Cardiac muscle cell (in vitro differentiated cells and primary cell): ENCODE measurements at regions not wholly inside any gene's neighbourhood (a gene's known extent, or its start where the extent isn't known, plus 50 kb on each side); places are given as distances from the start of the nearest gene placed in this dataset.

ENCODE experiments used
- DNase-seq, 2 donors: peaks; one replicate each; pipeline versions ENCODE4 v3.0.0 to v3.0.0-alpha.2; 2010 to 2017; ENCODE audit warnings: low read depth in 1 of 2, low spot score in 1 of 2
- H3K27ac ChIP-seq: fragments of 200-600 bp; sonication (generic); 2 replicates; pipeline ENCODE4 v1.5.1; 2016
- H3K27me3 ChIP-seq: fragments of 200-600 bp; sonication (generic); 2 replicates; pipeline ENCODE4 v1.6.0; 2016; ENCODE audit warnings: control low read depth
- H3K36me3 ChIP-seq: fragments of 200-600 bp; sonication (generic); 2 replicates; pipeline ENCODE4 v1.5.1; 2016; ENCODE audit warnings: control low read depth
- H3K4me1 ChIP-seq: fragments of 200-600 bp; sonication (generic); 2 replicates; pipeline ENCODE4 v1.8.1; 2017; ENCODE audit warnings: low read depth, mild to moderate bottlenecking, mixed run types
- H3K4me3 ChIP-seq: fragments of 200-600 bp; sonication (generic); 2 replicates; pipeline ENCODE4 v1.5.1; 2016; ENCODE audit warnings: mild to moderate bottlenecking
- H3K9me3 ChIP-seq: fragments of 200-600 bp; sonication (generic); 2 replicates; pipeline ENCODE4 v1.5.1; 2017; ENCODE audit warnings: low read depth, mild to moderate bottlenecking, control low read depth
- CTCF ChIP-seq: IDR thresholded peaks from 2 replicates; pipeline ENCODE4 v1.5.1; 2012; ENCODE audit warnings: low read depth, mild to moderate bottlenecking, low read length

- TF ChIP-seq CTCF: no peak
- Histone ChIP-seq H3K27me3 (no peaks in the 10 kb centered on the region), H3K4me3 (no peak overlapping the region), H3K4me1 (no peaks in the 10 kb centered on the region), H3K27ac (no peak overlapping the region), H3K36me3 (no peaks in the 10 kb centered on the region), H3K9me3 (no peaks in the 10 kb centered on the region)
- no peak for DNase-seq
Observed at GRCh38 chr14:56953884-56954283, 143.6 kb upstream of the OTX2 start.

GRCh38 chr14:56952766-56953473 is 142.6 kb upstream of the OTX2 start:
- DNase-seq: no peak
- Histone ChIP-seq H3K27ac (no peak overlapping the region), H3K36me3 (no peaks in the 10 kb centered on the region), H3K4me3 (no peak overlapping the region), H3K4me1 (no peaks in the 10 kb centered on the region), H3K27me3 (no peaks in the 10 kb centered on the region), H3K9me3 (no peaks in the 10 kb centered on the region)
- TF ChIP-seq CTCF: no peak

- no peaks in the 10 kb centered on the region for H3K27me3 ChIP-seq
- H3K9me3 ChIP-seq: no peaks in the 10 kb centered on the region
- no peaks in the 10 kb centered on the region for H3K4me1 ChIP-seq
- no peak overlapping the region for H3K27ac ChIP-seq
- H3K4me3 ChIP-seq: no peak overlapping the region
- TF ChIP-seq CTCF: no peak
- no peak for DNase-seq
- no peaks in the 10 kb centered on the region for H3K36me3 ChIP-seq
Observed at GRCh38 chr14:56949828-56950227, 139.5 kb upstream of the OTX2 start.

GRCh38 chr14:56945291-56945690 is 135.0 kb upstream of the OTX2 start:
- no peak for TF ChIP-seq CTCF
- Histone ChIP-seq H3K27ac (no peak overlapping the region), H3K9me3 (no peaks in the 10 kb centered on the region), H3K4me1 (no peaks in the 10 kb centered on the region), H3K27me3 (no peaks in the 10 kb centered on the region), H3K4me3 (no peak overlapping the region), H3K36me3 (no peaks in the 10 kb centered on the region)
- DNase-seq: no peak

- DNase-seq: no peak
- Histone ChIP-seq H3K4me3 (no peak overlapping the region), H3K27ac (no peak overlapping the region), H3K9me3 (no peaks in the 10 kb centered on the region), H3K36me3 (no peaks in the 10 kb centered on the region), H3K27me3 (no peaks in the 10 kb centered on the region), H3K4me1 (no peaks in the 10 kb centered on the region)
- TF ChIP-seq CTCF: no peak
Observed at GRCh38 chr14:56944397-56944796, 134.1 kb upstream of the OTX2 start.
